ENCODE measurements at regions not wholly inside any gene's neighbourhood (a gene's known extent, or its start where the extent isn't known, plus 50 kb on each side); places are given as distances from the start of the nearest gene placed in this dataset.
"Not testable (repeated sequence)": the region's sequence is repeated elsewhere in the genome, so short reads cannot be mapped to it uniquely, and the experiment has no call there.

DNA sequence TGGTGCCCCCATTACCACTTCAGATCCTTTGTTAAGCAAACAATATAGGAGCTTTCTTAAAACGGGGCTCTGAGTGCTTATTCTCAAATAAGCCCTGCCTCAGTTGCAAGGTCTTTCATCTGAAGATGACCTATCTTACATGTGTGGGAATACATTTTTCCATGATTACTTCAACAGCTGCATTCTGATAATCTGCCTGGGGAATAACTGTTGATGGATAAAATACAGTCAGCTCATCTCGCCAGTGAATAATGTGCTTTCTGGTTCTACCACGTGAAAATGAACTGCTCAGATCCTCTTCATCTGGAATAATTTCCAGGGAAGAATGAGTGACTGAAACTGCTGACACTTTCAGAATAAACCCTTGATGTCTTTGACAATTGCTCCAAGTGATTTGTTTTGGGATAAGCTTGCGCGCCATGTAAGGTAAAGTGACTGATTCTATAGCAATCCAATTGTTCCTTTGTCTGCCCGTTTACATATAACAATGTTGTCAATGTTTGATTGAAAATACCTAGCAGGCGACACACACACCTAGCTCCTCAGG, 161.3 kb downstream of the RTL9 start:
- no peak for DNase-seq

DNA sequence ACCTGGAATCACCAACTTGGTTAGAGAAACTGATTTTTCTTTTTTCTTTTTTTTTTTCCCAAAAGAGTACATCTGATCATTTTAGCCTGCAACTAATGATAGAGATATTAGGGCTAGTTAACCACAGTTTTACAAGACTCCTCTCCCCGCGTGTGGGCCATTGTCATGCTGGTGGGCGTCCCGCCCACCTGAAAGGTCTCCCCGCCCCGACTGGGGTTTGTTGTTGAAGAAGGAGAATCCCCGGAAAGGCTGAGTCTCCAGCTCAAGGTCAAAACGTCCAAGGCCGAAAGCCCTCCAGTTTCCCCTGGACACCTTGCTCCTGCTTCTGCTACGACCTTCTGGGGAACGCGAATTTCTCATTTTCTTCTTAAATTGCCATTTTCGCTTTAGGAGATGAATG, 162.0 kb downstream of the RTL9 start:
- not testable (repeated sequence) for DNase-seq

DNA sequence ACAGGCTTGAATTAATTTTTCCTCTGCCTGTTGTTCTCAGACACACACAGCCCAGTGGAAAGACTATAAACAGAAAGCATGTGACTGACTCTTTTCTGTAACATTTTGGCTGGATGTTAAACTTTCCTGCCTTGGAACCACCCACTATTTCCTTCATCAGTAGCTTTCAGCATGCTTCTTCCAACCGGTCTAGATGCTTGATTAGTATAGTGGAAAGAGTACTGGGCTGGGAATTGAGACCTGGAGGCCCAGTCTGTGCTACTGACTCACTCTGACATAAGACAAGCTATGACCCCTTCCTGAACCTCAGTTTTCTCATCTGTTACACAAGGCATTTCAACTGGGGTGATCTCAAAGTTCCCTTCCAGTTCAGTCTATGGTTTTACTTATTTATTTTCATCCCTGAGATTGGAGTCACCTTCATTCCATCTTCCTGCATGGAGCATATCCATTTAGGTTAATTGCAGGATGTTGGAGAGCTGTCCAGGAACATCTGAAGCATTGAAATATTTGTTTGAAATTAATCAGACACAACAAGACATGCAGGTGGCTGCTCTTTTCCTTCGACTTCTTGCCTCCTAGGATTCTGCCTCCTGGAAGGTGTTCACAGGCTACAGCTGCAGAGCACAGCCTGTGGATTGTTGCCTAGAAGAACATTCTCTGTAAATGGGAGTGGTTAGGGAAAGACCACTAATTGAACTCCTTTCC, 173.4 kb downstream of the RTL9 start:
- no peak for DNase-seq

DNA sequence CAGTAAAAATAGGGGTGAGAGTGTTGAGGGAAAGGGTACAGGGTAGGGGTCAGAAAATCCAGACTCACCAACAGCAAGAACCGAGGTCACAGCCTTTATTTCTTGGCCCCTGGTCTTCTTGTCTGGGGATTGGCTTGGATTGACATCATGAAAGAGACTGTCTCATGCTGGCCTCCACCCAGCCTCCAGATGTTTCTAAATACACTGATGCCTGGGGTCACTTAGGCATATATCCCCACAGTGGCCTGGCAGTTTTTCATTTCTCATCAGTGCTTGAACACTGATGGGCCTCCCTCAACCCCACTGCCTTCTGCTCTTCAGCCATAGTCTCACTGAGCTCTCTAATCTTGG, 173.9 kb downstream of the RTL9 start:
- DNase-seq = no peak

DNA sequence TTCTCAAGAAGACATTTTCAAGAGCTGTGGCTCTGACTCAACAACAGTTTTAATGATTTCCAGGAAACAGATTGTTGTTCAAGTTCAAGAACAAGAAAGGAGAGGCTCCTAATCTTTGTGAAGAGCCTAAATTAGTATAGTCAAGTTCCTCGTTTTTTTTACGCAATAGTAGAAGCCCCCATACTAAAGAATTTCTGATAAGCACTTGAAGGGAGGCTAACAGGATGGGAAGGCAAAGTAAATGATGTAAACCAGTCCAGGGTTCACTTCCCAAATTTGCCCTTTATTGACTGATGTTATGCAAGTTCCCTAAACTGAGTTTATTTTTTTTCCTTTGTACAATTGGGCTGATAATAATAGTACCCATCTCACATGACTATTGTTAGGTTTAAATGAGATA, 178.2 kb downstream of the RTL9 start:
- no peak for DNase-seq

DNA sequence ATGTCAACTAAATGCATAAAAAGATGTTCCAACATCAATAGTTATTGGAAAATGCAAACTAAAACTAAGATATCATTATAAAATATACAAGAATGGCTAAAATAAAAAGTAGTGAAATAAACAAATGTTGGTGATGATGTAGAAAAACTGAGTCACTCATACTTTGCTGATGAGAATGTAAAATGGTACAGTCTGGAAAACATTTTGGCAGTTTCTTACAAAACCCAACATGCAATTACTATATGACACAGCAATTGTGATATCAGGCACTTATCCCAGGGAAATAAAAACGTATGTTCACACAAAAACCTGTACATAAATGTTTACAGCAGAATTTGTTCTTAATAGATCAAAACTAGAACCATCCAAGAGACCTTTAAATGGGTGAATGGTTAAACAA, 182.6 kb downstream of the RTL9 start:
- no peak for DNase-seq

DNA sequence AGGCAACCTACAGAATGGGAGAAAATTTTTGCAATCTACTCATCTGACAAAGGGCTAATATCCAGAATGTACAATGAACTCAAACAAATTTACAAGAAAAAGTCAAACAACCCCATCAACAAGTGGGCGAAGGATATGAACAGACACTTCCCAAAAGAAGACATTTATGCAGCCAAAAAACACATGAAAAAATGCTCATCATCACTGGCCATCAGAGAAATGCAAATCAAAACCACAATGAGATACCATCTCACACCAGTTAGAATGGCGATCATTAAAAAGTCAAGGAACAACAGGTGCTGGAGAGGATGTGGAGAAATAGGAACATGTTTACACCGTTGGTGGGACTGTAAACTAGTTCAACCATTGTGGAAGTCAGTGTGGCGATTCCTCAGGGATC, 192.2 kb downstream of the RTL9 start:
- not testable (repeated sequence) for DNase-seq

DNA sequence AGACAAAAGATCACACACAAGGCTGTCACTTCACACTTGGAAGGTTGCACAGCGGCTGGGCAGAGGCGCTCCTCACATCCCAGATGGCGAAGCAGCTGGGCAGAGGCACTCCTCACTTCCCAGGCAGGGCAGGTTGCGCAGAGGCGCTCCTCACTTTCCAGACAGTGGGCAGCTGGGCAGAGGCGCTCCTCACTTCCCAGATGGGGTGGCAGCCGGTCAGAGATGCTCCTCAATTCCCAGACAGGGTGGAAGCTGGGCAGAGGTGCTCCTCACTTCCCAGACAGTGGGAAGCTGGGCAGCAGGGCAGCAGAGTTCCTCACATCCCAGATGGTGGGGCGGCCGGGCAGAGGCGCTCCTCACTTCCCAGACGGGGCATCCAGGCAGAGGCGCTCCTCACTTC, 199.2 kb downstream of the RTL9 start:
- no peak for DNase-seq

DNA sequence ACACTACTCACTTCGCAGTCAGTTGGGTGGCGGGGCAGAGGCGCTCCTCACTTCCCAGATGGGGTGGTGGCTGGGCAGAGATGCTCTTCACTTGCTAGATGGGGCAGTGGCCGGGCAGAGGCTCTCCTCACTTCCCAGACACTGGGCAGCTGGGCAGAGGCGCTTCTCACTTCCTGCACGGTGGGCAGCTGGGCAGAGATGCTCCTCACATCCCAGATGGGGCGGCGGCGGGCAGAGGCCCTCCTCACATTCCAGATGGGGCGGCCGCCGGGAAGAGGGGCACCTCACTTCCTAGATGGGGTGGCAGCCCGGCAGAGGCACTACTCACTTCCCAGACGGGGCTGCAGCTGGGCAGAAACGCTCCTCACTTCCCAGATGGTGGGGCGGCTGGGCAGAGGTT, 199.8 kb downstream of the RTL9 start:
- DNase-seq = no peak

DNA sequence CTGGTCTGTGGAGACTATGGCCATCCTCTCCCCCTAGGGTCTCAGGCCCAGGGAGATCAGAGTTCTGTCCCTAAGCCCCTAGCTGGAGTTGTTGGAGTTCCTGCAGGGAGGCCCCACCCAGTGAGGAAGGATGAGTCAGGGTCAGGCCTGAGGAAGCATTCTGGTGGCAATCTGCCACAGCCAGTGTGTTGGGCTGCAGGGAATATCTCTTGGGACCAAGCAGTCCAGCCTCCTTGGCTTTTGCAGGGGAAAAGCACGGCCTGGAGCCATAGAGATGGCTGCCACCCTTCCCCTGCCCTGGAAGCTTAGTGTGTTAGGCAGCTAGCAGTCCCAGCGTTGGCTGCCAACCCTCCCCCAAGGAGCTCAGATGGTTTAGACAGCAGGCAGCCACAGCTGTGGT, 202.4 kb downstream of the RTL9 start:
- DNase-seq = no peak

DNA sequence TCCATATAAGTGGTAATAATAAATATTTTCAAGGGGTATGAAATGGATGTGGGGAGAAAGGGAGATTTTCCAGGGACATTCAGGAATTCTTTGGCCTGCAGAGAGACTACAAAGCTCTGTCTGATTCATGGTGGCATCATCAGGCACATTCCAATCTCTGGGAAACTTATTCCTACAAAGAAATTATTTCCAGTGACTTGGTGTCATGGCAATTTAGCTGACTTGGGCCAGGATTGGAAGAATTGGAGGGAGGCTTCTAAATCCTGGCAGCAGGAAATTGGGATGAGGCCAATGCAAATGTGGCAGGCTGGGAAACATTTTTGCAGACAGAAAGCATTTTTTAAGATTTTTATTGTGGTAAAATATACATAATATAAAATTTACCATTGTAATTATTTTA, 204.6 kb downstream of the RTL9 start:
- no peak for DNase-seq

DNA sequence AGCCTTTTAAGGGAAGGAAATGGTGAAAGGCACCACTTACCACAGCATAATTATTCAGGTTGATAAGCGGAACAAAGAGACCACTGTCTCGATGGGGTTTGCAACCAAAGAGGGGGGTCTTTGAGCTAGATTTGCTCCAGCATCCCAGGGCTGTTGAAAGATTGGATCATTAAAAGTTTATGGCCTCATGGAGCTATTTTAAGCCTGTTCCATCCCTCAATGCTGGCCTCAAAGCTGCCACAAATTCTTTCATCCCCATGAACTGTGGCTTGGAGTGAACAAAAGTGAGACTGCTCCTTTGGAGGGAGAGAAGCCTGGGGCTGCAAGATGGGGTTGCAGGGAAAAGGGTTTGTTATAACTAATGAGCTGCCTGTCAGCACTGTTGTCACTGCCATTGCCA, 209.8 kb downstream of the RTL9 start:
- DNase-seq = no peak

DNA sequence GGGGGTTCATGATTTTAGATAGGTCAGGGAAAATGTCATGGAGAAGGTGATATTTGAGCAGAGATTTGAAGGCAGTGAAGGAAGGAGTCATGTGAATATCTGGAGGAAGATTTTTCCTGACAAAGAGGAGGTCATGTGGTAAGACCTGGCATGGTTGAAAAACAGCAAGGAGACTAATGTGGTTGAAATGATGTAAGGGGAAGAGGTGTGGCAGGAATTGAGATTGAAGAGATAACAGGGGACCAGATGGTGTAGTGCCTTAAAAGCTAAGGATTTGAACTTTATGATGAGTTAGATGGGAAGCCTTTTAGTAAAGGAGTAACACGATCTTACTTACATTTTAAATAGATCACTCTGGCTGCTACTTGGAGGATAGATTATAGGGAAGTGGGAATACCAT, 210.9 kb downstream of the RTL9 start:
- no peak for DNase-seq

DNA sequence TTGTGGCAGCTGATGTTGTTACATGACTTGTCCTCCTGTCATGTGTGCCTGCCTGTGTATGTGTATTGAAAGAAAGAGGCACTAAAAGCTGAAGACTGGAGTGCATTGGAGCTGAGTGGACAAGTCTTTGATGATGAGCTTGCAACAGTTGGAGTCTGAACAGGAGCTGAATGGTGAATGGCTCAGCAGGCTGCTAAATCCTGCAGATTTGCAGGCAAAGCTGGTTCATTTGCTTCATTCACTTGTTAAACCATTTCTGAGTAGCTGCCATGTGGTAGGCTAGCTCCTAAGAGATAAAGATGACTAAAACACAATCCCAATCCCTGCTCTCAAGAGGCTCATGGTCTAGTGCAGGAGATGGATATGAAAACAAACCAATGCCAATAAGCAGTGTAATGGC, 217.3 kb downstream of the CHRDL1 start:
- no peak for DNase-seq

DNA sequence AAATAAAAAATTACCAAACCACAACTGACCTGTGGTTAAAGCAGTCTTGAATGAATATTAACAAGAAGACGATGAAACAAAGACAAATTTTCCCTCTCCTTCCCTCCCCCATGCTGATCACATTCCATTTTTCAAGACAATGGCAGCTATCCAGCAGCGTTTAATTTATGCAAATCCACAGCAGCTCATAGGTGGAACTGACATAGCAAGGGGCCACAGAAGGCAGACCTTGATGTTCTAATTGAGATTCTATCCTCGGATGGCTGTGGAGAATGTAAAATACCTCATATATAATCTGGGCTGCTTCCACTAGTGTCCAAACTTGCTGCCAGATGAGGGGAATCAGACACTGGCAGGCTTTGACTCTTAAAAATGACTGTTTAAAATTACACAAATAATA, 211.5 kb downstream of the CHRDL1 start:
- no peak for DNase-seq

DNA sequence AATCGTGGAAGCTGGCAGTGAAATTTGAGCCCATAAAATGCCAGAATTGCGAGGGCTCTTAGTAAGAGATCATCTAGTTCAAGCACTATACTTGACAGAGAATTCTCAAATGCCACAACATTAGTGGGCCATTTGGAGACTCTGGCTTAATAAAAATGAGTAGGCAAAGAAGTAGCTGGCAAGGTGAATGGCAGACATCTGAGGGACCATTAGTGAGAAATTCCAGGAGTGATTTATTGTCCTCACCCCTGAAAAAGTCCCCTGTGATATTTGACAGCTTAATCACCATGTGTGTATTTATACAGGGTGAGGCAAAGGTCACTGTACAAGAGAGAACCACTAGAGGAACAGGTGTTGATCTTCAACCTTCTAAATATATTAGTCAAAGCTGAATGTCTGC, 207.5 kb downstream of the CHRDL1 start:
- no peak for DNase-seq

DNA sequence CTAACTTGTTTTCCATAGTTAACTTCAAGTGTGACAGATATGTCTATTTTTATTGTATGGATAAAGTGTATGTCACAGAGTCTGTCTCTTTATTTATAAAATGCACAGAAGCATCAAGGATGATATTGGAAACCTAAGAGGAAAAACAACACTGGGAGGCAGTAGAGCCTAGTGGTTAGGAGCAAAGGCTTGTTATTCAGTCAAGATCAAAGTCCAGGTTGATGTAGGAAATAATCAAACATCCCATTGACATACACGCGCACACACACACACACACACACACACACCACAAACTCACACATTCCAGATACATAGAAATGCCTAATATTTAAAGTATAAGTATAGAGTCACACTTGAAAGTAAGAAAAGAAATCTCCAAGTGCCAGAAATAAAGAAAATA, 206.8 kb downstream of the CHRDL1 start:
- DNase-seq = no peak

DNA sequence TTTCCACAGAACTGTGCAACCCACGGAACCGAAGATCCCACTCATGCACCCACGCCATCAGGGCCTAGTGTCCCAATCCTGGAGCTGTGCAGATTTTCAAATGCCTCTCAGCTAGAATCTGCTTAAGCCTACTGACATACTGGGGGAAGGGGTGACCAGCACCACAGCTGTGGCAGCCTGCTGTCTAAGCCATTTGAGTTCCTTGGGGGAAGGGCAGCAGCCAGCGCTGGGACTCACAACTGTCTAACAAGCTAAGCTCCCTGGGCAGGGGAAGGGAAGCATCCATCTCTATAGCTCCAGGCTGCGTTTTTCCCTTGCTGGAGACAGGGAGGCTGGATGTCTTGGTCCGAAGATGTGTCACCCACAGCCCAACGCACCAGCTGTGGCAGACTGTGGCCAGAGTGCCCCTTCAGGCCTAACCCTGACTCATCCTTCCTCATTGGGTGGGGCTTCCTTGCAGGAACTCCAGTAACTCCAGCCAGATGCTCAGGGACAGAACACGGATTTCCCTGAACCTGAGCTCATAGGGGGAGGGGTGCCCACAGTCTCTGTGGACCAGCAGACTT, 194.8 kb downstream of the CHRDL1 start:
- no peak for DNase-seq

DNA sequence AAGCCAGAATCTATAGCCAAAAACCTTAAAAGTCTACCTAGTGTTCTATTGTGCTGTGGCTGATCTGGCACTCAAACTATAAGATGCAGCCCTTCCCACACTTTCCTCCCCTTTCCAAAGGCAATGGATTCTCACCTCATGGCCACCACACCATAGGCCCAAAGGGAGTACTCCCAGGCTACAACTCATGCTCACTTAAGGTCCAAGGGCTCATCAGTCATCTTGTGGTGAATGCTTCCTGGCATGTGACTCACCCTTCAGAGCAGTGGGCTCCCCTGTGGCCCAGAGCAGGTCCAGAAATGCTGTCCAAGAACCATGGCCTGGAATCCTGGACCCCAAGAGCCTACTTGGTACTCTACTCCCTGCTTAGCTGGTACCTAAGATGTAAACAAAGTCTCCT, 181.0 kb downstream of the CHRDL1 start:
- no peak for DNase-seq
